Thyroid gland (tissue), 4 donors: ENCODE measurements at regions not wholly inside any gene's neighbourhood (a gene's known extent, or its start where the extent isn't known, plus 50 kb on each side); places are given as distances from the start of the nearest gene placed in this dataset.

Experiments
- DNase-seq, 2 donors: peaks; one replicate each; pipeline ENCODE4 v3.0.0-alpha.2; 2019
- H3K27ac ChIP-seq, 3 donors: fragments of 200-600 bp; sonication (generic); 1 replicate in 2 of 3; 2 replicates in 1 of 3; pipeline ENCODE4 v1.5.1; 2016 to 2019; ENCODE audit warnings: mild to moderate bottlenecking in 1 of 3, moderate library complexity in 1 of 3
- H3K27me3 ChIP-seq: fragments of 200-600 bp; sonication (generic); one replicate; pipeline ENCODE4 v1.5.1; 2019
- H3K36me3 ChIP-seq, 2 donors: fragments of 200-600 bp; sonication (generic); one replicate each; pipeline ENCODE4 v1.5.1; 2016 to 2019
- H3K4me1 ChIP-seq, 2 donors: fragments of 200-600 bp; sonication (generic); one replicate each; pipeline ENCODE4 v1.5.1; 2017 to 2019
- H3K4me3 ChIP-seq, 3 donors: fragments of 200-600 bp; sonication (generic); replicated peaks in 1 of 3; 1 replicate in 2 of 3; 2 replicates in 1 of 3; pipeline ENCODE4 v1.5.1; 2016; ENCODE audit warnings: mild to moderate bottlenecking in 1 of 3
- H3K9me3 ChIP-seq: fragments of 200-600 bp; sonication (generic); one replicate; pipeline ENCODE4 v1.5.1; 2017
- CTCF ChIP-seq, 6 experiments: fragments of 200-600 bp in 3 of 6; fragments of 450-650 bp in 3 of 6; sonication (generic) in 3 of 6; IDR thresholded peaks; one replicate each; pipeline ENCODE4 v1.5.1; 2016 to 2019; ENCODE audit warnings: antibody characterized with exemption in 6 of 6, mild to moderate bottlenecking in 2 of 6, inconsistent platforms in 1 of 6, moderate library complexity in 1 of 6
- POLR2A ChIP-seq, 2 donors: fragments of 450-650 bp; IDR thresholded peaks; one replicate each; pipeline ENCODE4 v1.6.1; 2017; ENCODE audit warnings: antibody characterized with exemption in 2 of 2, mild to moderate bottlenecking in 2 of 2, moderate library complexity in 1 of 2
- WGBS, 2 donors: methylation state at CpG; one replicate each; pipeline ENCODE4 v1.1.5; 2017; 5-methylcytosine and 5-hydroxymethylcytosine counted together
- intact Hi-C: fragments of 100-400 bp; cut with DNase I; formaldehyde crosslinking; loops from one replicate; pipeline ENCODE4 v1.15.1; 2023

- Histone ChIP-seq H3K36me3 (no peaks in the 10 kb centered on the region), H3K27me3 (no peaks in the 10 kb centered on the region), H3K27ac (no peak overlapping the region), H3K9me3 (no peaks in the 10 kb centered on the region), H3K4me3 (no peak overlapping the region), H3K4me1 (no peaks in the 10 kb centered on the region)
- intact Hi-C loops: no loop called here
- no peak for DNase-seq
- TF ChIP-seq CTCF (IDR thresholded peaks at IDR 0.05): no peak
- WGBS, 2 donors: 71 to 74% methylated on average over 3 of the region's 3 CpGs
Measured at GRCh38 chr13:47480951-47481350, 520.1 kb downstream of the SUCLA2 start.

GRCh38 chr13:47480121-47480520 is 521.0 kb downstream of the SUCLA2 start:
- H3K27me3 ChIP-seq: no peaks in the 10 kb centered on the region
- no peaks in the 10 kb centered on the region for H3K9me3 ChIP-seq
- no peaks in the 10 kb centered on the region for H3K36me3 ChIP-seq
- TF ChIP-seq POLR2A (IDR thresholded peaks at IDR 0.05) (no peak), CTCF (IDR thresholded peaks at IDR 0.05) (no peak)
- WGBS, 2 donors: 82% methylated on average over 4 of the region's 4 CpGs
- no peak overlapping the region for H3K4me3 ChIP-seq
- H3K4me1 ChIP-seq: no peaks in the 10 kb centered on the region
- no peak overlapping the region for H3K27ac ChIP-seq
- intact Hi-C loops: no loop called here
- no peak for DNase-seq

GRCh38 chr13:47478985-47479384 is 522.1 kb downstream of the SUCLA2 start:
- no peaks in the 10 kb centered on the region for H3K9me3 ChIP-seq
- H3K27ac ChIP-seq: no peak overlapping the region
- no peak overlapping the region for H3K4me3 ChIP-seq
- H3K4me1 ChIP-seq: no peaks in the 10 kb centered on the region
- TF ChIP-seq POLR2A (IDR thresholded peaks at IDR 0.05) (no peak), CTCF (IDR thresholded peaks at IDR 0.05) (no peak)
- no peaks in the 10 kb centered on the region for H3K27me3 ChIP-seq
- H3K36me3 ChIP-seq: no peaks in the 10 kb centered on the region
- intact Hi-C loops: no loop called here
- no peak for DNase-seq

- no peak for DNase-seq
- TF ChIP-seq POLR2A (IDR thresholded peaks at IDR 0.05): no peak
- TF ChIP-seq CTCF (IDR thresholded peaks at IDR 0.05): no peak
- H3K27me3 ChIP-seq: no peaks in the 10 kb centered on the region
- H3K27ac ChIP-seq: no peak overlapping the region
- no peaks in the 10 kb centered on the region for H3K36me3 ChIP-seq
- 80 to 85% methylated on average over 11 of the region's 11 CpGs for WGBS, 2 donors
- H3K4me1 ChIP-seq: no peaks in the 10 kb centered on the region
- H3K4me3 ChIP-seq: no peak overlapping the region
- H3K9me3 ChIP-seq: no peaks in the 10 kb centered on the region
- intact Hi-C loops: no loop called here
Measured at GRCh38 chr13:47475441-47475948, 525.6 kb downstream of the SUCLA2 start.

GRCh38 chr13:47474839-47475238 is 526.2 kb downstream of the SUCLA2 start:
- intact Hi-C loops: no loop called here
- H3K27me3 ChIP-seq: no peaks in the 10 kb centered on the region
- H3K27ac ChIP-seq: no peak overlapping the region
- no peaks in the 10 kb centered on the region for H3K36me3 ChIP-seq
- no peaks in the 10 kb centered on the region for H3K4me1 ChIP-seq
- WGBS, 2 donors: 69 to 70% methylated on average over 8 of the region's 8 CpGs
- no peaks in the 10 kb centered on the region for H3K9me3 ChIP-seq
- no peak overlapping the region for H3K4me3 ChIP-seq
- TF ChIP-seq POLR2A (IDR thresholded peaks at IDR 0.05) (no peak), CTCF (IDR thresholded peaks at IDR 0.05) (no peak)
- DNase-seq: no peak
